CD4-positive, alpha-beta T cell treated with Interleukin-15 for 1 hour (primary cell): ENCODE measurements at regions not wholly inside any gene's neighbourhood (a gene's known extent, or its start where the extent isn't known, plus 50 kb on each side); places are given as distances from the start of the nearest gene placed in this dataset.
"Not testable (repeated sequence)": the region's sequence is repeated elsewhere in the genome, so short reads cannot be mapped to it uniquely, and the experiment has no call there.

Source experiments
- DNase-seq: peaks from one replicate; pipeline ENCODE4 v3.0.0-alpha.2; 2020

GRCh38 chr1:149700677-149701567, 81.6 kb upstream of the FCGR1A start:
- not testable (repeated sequence) for DNase-seq

GRCh38 chr1:149708192-149708853, 74.2 kb upstream of the FCGR1A start:
- peak; percentile 77 for DNase-seq

- DNase-seq, result not testable (repeated sequence)
Measured at GRCh38 chr1:149711651-149712050, 70.8 kb upstream of the FCGR1A start.

- peak; percentile 20 for DNase-seq
Measured at GRCh38 chr1:149712154-149712927, 70.2 kb upstream of the FCGR1A start.

GRCh38 chr1:149713513-149713912, 69.0 kb upstream of the FCGR1A start:
- not testable (repeated sequence) for DNase-seq

GRCh38 chr1:149713952-149714351, 68.5 kb upstream of the FCGR1A start:
- DNase-seq, result not testable (repeated sequence)

- not testable (repeated sequence) for DNase-seq
Measured at GRCh38 chr1:149724618-149725302, 57.7 kb upstream of the FCGR1A start.

GRCh38 chr1:149726688-149727087, 55.8 kb upstream of the FCGR1A start:
- not testable (repeated sequence) for DNase-seq

- DNase-seq, result not testable (repeated sequence)
Measured at GRCh38 chr1:149728598-149728997, 53.9 kb upstream of the FCGR1A start.
